KMS-11 (cell line): ENCODE measurements at regions not wholly inside any gene's neighbourhood (a gene's known extent, or its start where the extent isn't known, plus 50 kb on each side); places are given as distances from the start of the nearest gene placed in this dataset.

Source experiments
- H2AFZ ChIP-seq: fragments of 200-600 bp; sonication (generic); 2 replicates; pipeline ENCODE4 v1.6.1; 2016; ENCODE audit warnings: antibody characterized with exemption, mixed run types, low read depth
- H3K27ac ChIP-seq: fragments of 200-600 bp; sonication (generic); 2 replicates; pipeline ENCODE4 v1.6.1; 2016; ENCODE audit warnings: mild to moderate bottlenecking, mixed run types
- H3K27me3 ChIP-seq: fragments of 200-600 bp; sonication (generic); 2 replicates; pipeline ENCODE4 v1.6.1; 2017; ENCODE audit warnings: mild to moderate bottlenecking, low read depth, mixed run types, moderate library complexity; ENCODE audit not compliant: insufficient read depth
- H3K36me3 ChIP-seq: fragments of 200-600 bp; sonication (generic); 2 replicates; pipeline ENCODE4 v1.6.1; 2017; ENCODE audit warnings: mild to moderate bottlenecking, mixed run types; ENCODE audit not compliant: insufficient read depth
- H3K4me1 ChIP-seq: fragments of 200-600 bp; sonication (generic); 2 replicates; pipeline ENCODE4 v1.6.1; 2016; ENCODE audit warnings: mild to moderate bottlenecking, low read depth, mixed run types; ENCODE audit not compliant: poor library complexity, severe bottlenecking
- H3K4me2 ChIP-seq: fragments of 200-600 bp; sonication (generic); 2 replicates; pipeline ENCODE4 v1.7.0; 2016; ENCODE audit warnings: mild to moderate bottlenecking, mixed run types
- H3K4me3 ChIP-seq: fragments of 200-600 bp; sonication (generic); IDR thresholded peaks from 2 replicates; pipeline ENCODE4 v1.6.1; 2017; ENCODE audit warnings: low read depth, low read length, mixed read lengths; ENCODE audit not compliant: insufficient read depth
- H3K79me2 ChIP-seq: fragments of 200-600 bp; sonication (generic); 2 replicates; pipeline ENCODE4 v1.6.1; 2016; ENCODE audit warnings: low read depth, mixed run types; ENCODE audit not compliant: insufficient read depth
- H3K9ac ChIP-seq: fragments of 200-600 bp; sonication (generic); 2 replicates; pipeline ENCODE4 v1.6.1; 2016; ENCODE audit warnings: mild to moderate bottlenecking, mixed run types
- H4K20me1 ChIP-seq: fragments of 200-600 bp; sonication (generic); 2 replicates; pipeline ENCODE4 v1.6.1; 2016; ENCODE audit warnings: mild to moderate bottlenecking, mixed run types; ENCODE audit not compliant: insufficient read depth
- CTCF ChIP-seq: fragments of 200-600 bp; sonication (generic); conservative IDR thresholded peaks from 2 replicates; pipeline ENCODE4 v1.6.1; 2017; ENCODE audit warnings: low read depth, mild to moderate bottlenecking, antibody characterized with exemption, low read length, moderate library complexity, mixed read lengths

DNA sequence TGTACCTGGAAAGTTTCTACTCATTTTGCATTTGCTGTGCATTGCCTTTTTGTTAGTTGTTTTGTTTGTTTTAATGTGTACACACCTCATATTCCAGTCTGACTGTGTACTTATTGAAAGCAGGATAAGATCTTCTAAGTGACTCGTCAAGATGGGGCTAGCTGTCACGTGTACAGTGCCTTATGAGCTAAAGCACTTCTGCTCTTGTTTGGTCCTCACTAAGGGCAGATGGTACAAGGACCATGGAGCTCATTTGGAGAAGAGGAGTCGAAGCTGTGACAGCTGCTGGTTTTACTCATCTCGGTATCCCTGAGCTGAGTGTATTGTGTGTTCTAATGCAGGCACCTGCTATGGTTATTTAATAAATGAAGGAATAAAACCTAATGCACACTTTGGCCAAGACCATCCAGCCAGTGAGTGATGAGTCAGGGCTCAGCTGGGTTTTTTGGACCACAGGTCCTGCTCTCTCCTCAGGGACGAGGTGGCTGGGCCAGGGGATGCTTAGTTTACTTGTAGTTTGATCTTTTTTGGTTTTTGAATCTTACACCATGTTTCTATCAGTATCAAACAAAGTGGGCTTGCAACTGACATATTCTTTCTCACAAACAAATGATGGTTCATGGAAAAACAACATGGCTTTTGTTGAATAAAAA lies 152.5 kb upstream of the APCDD1 start:
- no peak overlapping the region for H3K4me3 ChIP-seq
- no peak overlapping the region for H3K27ac ChIP-seq
- TF ChIP-seq CTCF = no peak
- H3K27me3 ChIP-seq = no peaks in the 10 kb centered on the region
- no peaks in the 10 kb centered on the region for H3K79me2 ChIP-seq
- no peaks in the 10 kb centered on the region for H3K36me3 ChIP-seq
- H3K9ac ChIP-seq = no peak overlapping the region
- no peaks in the 10 kb centered on the region for H3K4me1 ChIP-seq
- H3K4me2 ChIP-seq = no peak overlapping the region
- no peaks in the 10 kb centered on the region for H4K20me1 ChIP-seq
- H2AFZ ChIP-seq = no peak overlapping the region

DNA sequence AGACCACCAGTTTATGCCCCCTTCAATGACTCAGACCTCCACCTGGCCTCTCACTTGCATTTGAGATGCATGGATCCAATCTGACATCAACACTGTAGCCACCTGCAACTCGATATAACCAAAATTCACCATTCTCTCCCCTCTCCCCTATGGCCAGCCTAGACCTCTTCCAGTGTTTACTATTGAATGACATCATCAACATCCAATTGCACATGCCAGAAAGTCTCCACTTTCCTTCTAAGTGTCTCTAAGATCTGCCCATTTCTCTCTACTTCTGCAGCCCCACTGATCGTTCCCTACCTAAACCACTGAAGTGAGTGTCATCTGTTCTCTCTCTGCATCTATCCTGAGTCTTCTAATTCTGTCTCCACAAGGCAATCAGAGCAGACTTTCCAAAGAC lies 151.3 kb upstream of the APCDD1 start:
- Histone ChIP-seq H3K27me3 (no peaks in the 10 kb centered on the region), H3K4me2 (no peak overlapping the region), H4K20me1 (no peaks in the 10 kb centered on the region), H3K9ac (no peak overlapping the region), H2AFZ (no peak overlapping the region), H3K79me2 (no peaks in the 10 kb centered on the region), H3K36me3 (no peaks in the 10 kb centered on the region), H3K4me3 (no peak overlapping the region), H3K27ac (no peak overlapping the region), H3K4me1 (no peaks in the 10 kb centered on the region)
- TF ChIP-seq CTCF = no peak

GRCh38 chr18:10304853-10305252 lies 149.6 kb upstream of the APCDD1 start:
- Histone ChIP-seq H3K27ac (no peak overlapping the region), H3K4me2 (no peak overlapping the region), H3K36me3 (no peaks in the 10 kb centered on the region), H3K4me3 (no peak overlapping the region), H2AFZ (no peak overlapping the region), H3K9ac (no peak overlapping the region), H3K4me1 (no peaks in the 10 kb centered on the region), H3K27me3 (no peaks in the 10 kb centered on the region), H4K20me1 (no peaks in the 10 kb centered on the region), H3K79me2 (no peaks in the 10 kb centered on the region)
- TF ChIP-seq CTCF = no peak

GRCh38 chr18:10306779-10307178 lies 147.7 kb upstream of the APCDD1 start:
- H2AFZ ChIP-seq = no peak overlapping the region
- H3K4me3 ChIP-seq = no peak overlapping the region

More at GRCh38 chr18:10306779-10307178, 147.7 kb upstream of the APCDD1 start:
- Histone ChIP-seq H3K27ac (no peak overlapping the region), H3K36me3 (no peaks in the 10 kb centered on the region), H4K20me1 (no peaks in the 10 kb centered on the region), H3K4me1 (no peaks in the 10 kb centered on the region), H3K4me2 (no peak overlapping the region), H3K9ac (no peak overlapping the region), H3K27me3 (no peaks in the 10 kb centered on the region), H3K79me2 (no peaks in the 10 kb centered on the region)
- no peak for TF ChIP-seq CTCF
